GM23338 (cell line): ENCODE measurements at regions not wholly inside any gene's neighbourhood (a gene's known extent, or its start where the extent isn't known, plus 50 kb on each side); places are given as distances from the start of the nearest gene placed in this dataset.

ENCODE experiments used
- ATAC-seq: fragments of 200-7000 bp; cut with Tn5 transposase; 3 replicates; pipeline ENCODE4 v1.9.1; 2020
- DNase-seq: peaks from one replicate; pipeline ENCODE4 v3.0.0-alpha.2; 2015; ENCODE audit warnings: low spot score
- H2AFZ ChIP-seq: fragments of 200-600 bp; sonication (generic); 2 replicates; pipeline ENCODE4 v1.8.0; 2016; ENCODE audit warnings: antibody characterized with exemption, mild to moderate bottlenecking, moderate library complexity
- H3F3A ChIP-seq: fragments of 200-600 bp; sonication (generic); replicated peaks from 2 replicates; pipeline ENCODE4 v1.8.0; 2017; ENCODE audit warnings: antibody characterized with exemption, mixed run types, low read depth
- H3K27ac ChIP-seq: fragments of 200-600 bp; sonication (generic); 2 replicates; pipeline ENCODE4 v1.6.1; 2016; ENCODE audit warnings: low read depth
- H3K27me3 ChIP-seq: fragments of 200-600 bp; sonication (generic); 2 replicates; pipeline ENCODE4 v1.8.0; 2016; ENCODE audit warnings: mild to moderate bottlenecking, mixed run types, moderate library complexity; ENCODE audit not compliant: insufficient read depth
- H3K36me3 ChIP-seq: fragments of 200-600 bp; sonication (generic); 2 replicates; pipeline ENCODE4 v1.8.0; 2016; ENCODE audit warnings: mild to moderate bottlenecking; ENCODE audit not compliant: insufficient read depth
- H3K4me1 ChIP-seq: fragments of 200-600 bp; sonication (generic); 2 replicates; pipeline ENCODE4 v1.8.0; 2016; ENCODE audit warnings: mild to moderate bottlenecking, moderate library complexity; ENCODE audit not compliant: insufficient read depth
- H3K4me2 ChIP-seq: fragments of 200-600 bp; sonication (generic); 2 replicates; pipeline ENCODE4 v1.7.1; 2017; ENCODE audit warnings: mixed run types
- H3K4me3 ChIP-seq: fragments of 200-600 bp; sonication (generic); 2 replicates; pipeline ENCODE4 v1.6.1; 2016; ENCODE audit warnings: mixed run types
- H3K79me2 ChIP-seq: fragments of 200-600 bp; sonication (generic); replicated peaks from 2 replicates; pipeline ENCODE4 v1.8.0; 2017; ENCODE audit warnings: mild to moderate bottlenecking; ENCODE audit not compliant: insufficient read depth
- H3K9me2 ChIP-seq: fragments of 200-600 bp; sonication (generic); 2 replicates; pipeline ENCODE4 v1.8.0; 2017; ENCODE audit not compliant: insufficient read depth
- H4K20me1 ChIP-seq: fragments of 200-600 bp; sonication (generic); replicated peaks from 2 replicates; pipeline ENCODE4 v1.8.0; 2017; ENCODE audit warnings: mild to moderate bottlenecking; ENCODE audit not compliant: insufficient read depth
- H3K27ac Mint-ChIP-seq: 2 replicates; pipeline ENCODE4 v1.8.0; 2020; ENCODE audit warnings: inconsistent platforms, mild to moderate bottlenecking, moderate library complexity, mixed read lengths
- H3K27me3 Mint-ChIP-seq: 3 replicates; pipeline ENCODE4 v1.8.0; 2022; ENCODE audit warnings: low read depth, mild to moderate bottlenecking, moderate library complexity, mixed read lengths, inconsistent platforms; ENCODE audit not compliant: insufficient read depth, poor library complexity
- H3K36me3 Mint-ChIP-seq: 3 replicates; pipeline ENCODE4 v1.8.0; 2021; ENCODE audit warnings: low read depth, mild to moderate bottlenecking, inconsistent platforms, moderate library complexity, mixed read lengths
- H3K4me1 Mint-ChIP-seq: 3 replicates; pipeline ENCODE4 v1.8.0; 2020; ENCODE audit warnings: mild to moderate bottlenecking, inconsistent platforms, mixed read lengths
- H3K4me3 Mint-ChIP-seq: 3 replicates; pipeline ENCODE4 v1.8.0; 2021; ENCODE audit warnings: moderate library complexity, mild to moderate bottlenecking, inconsistent platforms, mixed read lengths
- H3K9me3 Mint-ChIP-seq: 3 replicates; pipeline ENCODE4 v1.8.0; 2020; ENCODE audit warnings: moderate library complexity, mild to moderate bottlenecking, inconsistent platforms, mixed read lengths
- CREB1 ChIP-seq: fragments of 250-450 bp; sonication (Bioruptor Pico); IDR thresholded peaks from 2 replicates; pipeline ENCODE4 v1.5.0; 2020; ENCODE audit warnings: low read depth, mild to moderate bottlenecking, moderate library complexity
- ETS1 ChIP-seq: IDR thresholded peaks from 2 replicates; pipeline ENCODE4 v1.6.1; 2016; ENCODE audit warnings: antibody characterized with exemption
- EZH2 ChIP-seq: fragments of 200-600 bp; sonication (generic); IDR thresholded peaks from one replicate; pipeline ENCODE4 v1.8.0; 2017; ENCODE audit warnings: antibody characterized with exemption, mild to moderate bottlenecking, low read depth; ENCODE audit not compliant: unreplicated experiment
- EZH2phosphoT487 ChIP-seq: fragments of 200-600 bp; sonication (generic); IDR thresholded peaks from one replicate; pipeline ENCODE4 v1.8.1; 2018; ENCODE audit warnings: antibody characterized with exemption; ENCODE audit not compliant: unreplicated experiment
- JUNB ChIP-seq: IDR thresholded peaks from one replicate; pipeline ENCODE4 v1.6.1; 2016; ENCODE audit warnings: antibody characterized with exemption; ENCODE audit not compliant: unreplicated experiment
- POLR2AphosphoS5 ChIP-seq: IDR thresholded peaks from 2 replicates; pipeline ENCODE4 v1.6.1; 2016; ENCODE audit warnings: antibody characterized with exemption, low read depth
- STAT1 ChIP-seq: IDR thresholded peaks from one replicate; pipeline ENCODE4 v1.6.1; 2016; ENCODE audit warnings: antibody characterized with exemption; ENCODE audit not compliant: unreplicated experiment
- ZNF114 ChIP-seq: fragments of 250-450 bp; sonication (Bioruptor Pico); IDR thresholded peaks from 2 replicates; pipeline ENCODE4 v1.5.0; 2020; ENCODE audit warnings: mild to moderate bottlenecking, moderate library complexity
- ZNF331 ChIP-seq: fragments of 250-450 bp; sonication (Bioruptor Pico); IDR thresholded peaks from 2 replicates; pipeline ENCODE4 v1.5.0; 2020; ENCODE audit warnings: low read depth, mild to moderate bottlenecking, moderate library complexity
- ZNF462 ChIP-seq: fragments of 250-450 bp; sonication (Bioruptor Pico); IDR thresholded peaks from 2 replicates; pipeline ENCODE4 v1.5.0; 2020; ENCODE audit warnings: mild to moderate bottlenecking, moderate library complexity

DNA sequence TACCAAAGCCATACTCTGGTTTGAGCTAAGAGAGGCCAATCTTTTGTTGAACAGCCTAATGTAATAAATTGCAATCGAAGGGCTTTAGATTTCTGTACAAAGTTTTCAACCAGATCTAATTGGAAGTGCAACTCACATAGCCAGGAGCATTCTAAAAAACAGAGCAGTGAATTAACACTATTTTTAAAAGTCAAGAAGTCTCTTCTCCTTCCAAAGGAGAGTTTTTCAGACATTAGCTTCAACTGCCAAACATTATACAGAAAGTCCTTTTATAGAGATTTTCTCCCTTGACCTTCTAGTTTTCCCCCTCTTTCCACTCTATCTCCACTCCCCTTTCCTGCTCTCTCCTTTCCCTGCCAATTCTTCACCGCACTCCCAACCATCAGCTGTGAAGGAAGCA lies 259.6 kb downstream of the NOVA1 start (continued):
- TF ChIP-seq ZNF462 (CRISPR knock-in tag) (no peak), CREB1 (CRISPR knock-in tag) (no peak), JUNB (no peak), POLR2AphosphoS5 (no peak), EZH2phosphoT487 (no peak), EZH2 (no peak), ZNF331 (CRISPR knock-in tag) (no peak), STAT1 (no peak)

- Histone ChIP-seq H3K4me1 (no peaks in the 10 kb centered on the region), H3K36me3 (no peaks in the 10 kb centered on the region), H3K27me3 (no peaks in the 10 kb centered on the region), H3F3A (no peaks in the 10 kb centered on the region), H2AFZ (no peak overlapping the region), H3K4me2 (no peak overlapping the region), H3K9me2 (peaks cover 4% of the 10 kb centered on the region; the same call in 1 of the 2 replicates), H3K27ac (no peak overlapping the region), H3K79me2 (no peaks in the 10 kb centered on the region), H4K20me1 (no peaks in the 10 kb centered on the region), H3K4me3 (no peak overlapping the region)
- DNase-seq: no peak
- no peak overlapping the region for H3K4me3 Mint-ChIP-seq
- H3K27me3 Mint-ChIP-seq: no peaks in the 10 kb centered on the region
- ATAC-seq: no peak
- H3K9me3 Mint-ChIP-seq: no peaks in the 10 kb centered on the region
- no peaks in the 10 kb centered on the region for H3K4me1 Mint-ChIP-seq
- no peaks in the 10 kb centered on the region for H3K36me3 Mint-ChIP-seq
- H3K27ac Mint-ChIP-seq: no peak overlapping the region
- TF ChIP-seq ETS1 (no peak), ZNF462 (CRISPR knock-in tag) (no peak), ZNF114 (CRISPR knock-in tag) (no peak)
Measured at GRCh38 chr14:26334288-26334687, 263.5 kb downstream of the NOVA1 start.
